ENCODE measurements at regions not wholly inside any gene's neighbourhood (a gene's known extent, or its start where the extent isn't known, plus 50 kb on each side); places are given as distances from the start of the nearest gene placed in this dataset.

GRCh38 chr3:163175970-163176369 is 1679.4 kb downstream of the OTOL1 start:
- TF ChIP-seq CTCF (IDR thresholded peaks at IDR 0.05): no peak
- no peak for TF ChIP-seq POLR2AphosphoS5 (IDR thresholded peaks at IDR 0.05)
